Thoracic aorta (tissue), 2 donors: ENCODE measurements at regions not wholly inside any gene's neighbourhood (a gene's known extent, or its start where the extent isn't known, plus 50 kb on each side); places are given as distances from the start of the nearest gene placed in this dataset.
A peak's percentile ranks its signal among the peaks of the same experiment; 100 is the strongest.

Experiments used
- ATAC-seq: fragments of 150-250 bp; one replicate; pipeline ENCODE4 v1.8.0; 2017; ENCODE audit warnings: low read depth; ENCODE audit not compliant: insufficient number of reproducible peaks, low FRiP score
- DNase-seq: peaks from one replicate; pipeline ENCODE4 v3.0.0-alpha.2; 2020; ENCODE audit warnings: low spot score
- H3K27ac ChIP-seq, 2 donors: fragments of 200-600 bp; sonication (generic); 1 replicate in 1 of 2; 2 replicates in 1 of 2; pipeline ENCODE4 v1.5.1; 2016; ENCODE audit warnings: mild to moderate bottlenecking in 2 of 2, moderate library complexity in 2 of 2
- H3K27me3 ChIP-seq: fragments of 200-600 bp; sonication (generic); replicated peaks from 2 replicates; pipeline ENCODE4 v1.6.0; 2016; ENCODE audit warnings: mild to moderate bottlenecking; ENCODE audit not compliant: insufficient read depth
- H3K36me3 ChIP-seq: fragments of 200-600 bp; sonication (generic); one replicate; pipeline ENCODE4 v1.5.1; 2016
- H3K4me1 ChIP-seq, 2 donors: fragments of 200-600 bp; sonication (generic); 1 replicate in 1 of 2; 2 replicates in 1 of 2; pipeline versions ENCODE4 v1.5.1 to v1.6.0; 2016; ENCODE audit warnings: low read depth in 2 of 2, mild to moderate bottlenecking in 1 of 2; ENCODE audit not compliant: control insufficient read depth in 1 of 2
- H3K4me3 ChIP-seq: fragments of 200-600 bp; sonication (generic); 2 replicates; pipeline ENCODE4 v1.5.1; 2016; ENCODE audit warnings: mild to moderate bottlenecking
- H3K9me3 ChIP-seq: fragments of 200-600 bp; sonication (generic); 2 replicates; pipeline ENCODE4 v1.5.1; 2016
- TF ChIP-seq, protein P1 (sequence below): fragments of 200-600 bp; sonication (generic); IDR thresholded peaks from one replicate; pipeline ENCODE4 v1.5.1; 2019; ENCODE audit warnings: antibody characterized with exemption

GRCh38 chr5:82799361-82800077, 277.7 kb downstream of the TMEM167A start:
- Histone ChIP-seq H3K4me3 (no peak overlapping the region), H3K27ac (peak overlapping the region in 1 of 2 donors; percentile 39), H3K4me1 (peaks cover 0 to 8% of the 10 kb centered on the region in 2 donors), H3K36me3 (no peaks in the 10 kb centered on the region), H3K27me3 (no peaks in the 10 kb centered on the region), H3K9me3 (no peaks in the 10 kb centered on the region)
- TF ChIP-seq, protein P1, sequence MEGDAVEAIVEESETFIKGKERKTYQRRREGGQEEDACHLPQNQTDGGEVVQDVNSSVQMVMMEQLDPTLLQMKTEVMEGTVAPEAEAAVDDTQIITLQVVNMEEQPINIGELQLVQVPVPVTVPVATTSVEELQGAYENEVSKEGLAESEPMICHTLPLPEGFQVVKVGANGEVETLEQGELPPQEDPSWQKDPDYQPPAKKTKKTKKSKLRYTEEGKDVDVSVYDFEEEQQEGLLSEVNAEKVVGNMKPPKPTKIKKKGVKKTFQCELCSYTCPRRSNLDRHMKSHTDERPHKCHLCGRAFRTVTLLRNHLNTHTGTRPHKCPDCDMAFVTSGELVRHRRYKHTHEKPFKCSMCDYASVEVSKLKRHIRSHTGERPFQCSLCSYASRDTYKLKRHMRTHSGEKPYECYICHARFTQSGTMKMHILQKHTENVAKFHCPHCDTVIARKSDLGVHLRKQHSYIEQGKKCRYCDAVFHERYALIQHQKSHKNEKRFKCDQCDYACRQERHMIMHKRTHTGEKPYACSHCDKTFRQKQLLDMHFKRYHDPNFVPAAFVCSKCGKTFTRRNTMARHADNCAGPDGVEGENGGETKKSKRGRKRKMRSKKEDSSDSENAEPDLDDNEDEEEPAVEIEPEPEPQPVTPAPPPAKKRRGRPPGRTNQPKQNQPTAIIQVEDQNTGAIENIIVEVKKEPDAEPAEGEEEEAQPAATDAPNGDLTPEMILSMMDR, result no peak
- no peak for ATAC-seq
- no peak for DNase-seq

GRCh38 chr5:82798676-82799075, 278.5 kb downstream of the TMEM167A start:
- Histone ChIP-seq H3K9me3 (no peaks in the 10 kb centered on the region), H3K27ac (peak overlapping the region in 1 of 2 donors; percentile 3), H3K36me3 (no peaks in the 10 kb centered on the region), H3K27me3 (no peaks in the 10 kb centered on the region), H3K4me3 (no peak overlapping the region), H3K4me1 (peaks cover 0 to 8% of the 10 kb centered on the region in 2 donors)
- no peak for DNase-seq
- no peak for ATAC-seq
- TF ChIP-seq, protein P1, result no peak

DNA sequence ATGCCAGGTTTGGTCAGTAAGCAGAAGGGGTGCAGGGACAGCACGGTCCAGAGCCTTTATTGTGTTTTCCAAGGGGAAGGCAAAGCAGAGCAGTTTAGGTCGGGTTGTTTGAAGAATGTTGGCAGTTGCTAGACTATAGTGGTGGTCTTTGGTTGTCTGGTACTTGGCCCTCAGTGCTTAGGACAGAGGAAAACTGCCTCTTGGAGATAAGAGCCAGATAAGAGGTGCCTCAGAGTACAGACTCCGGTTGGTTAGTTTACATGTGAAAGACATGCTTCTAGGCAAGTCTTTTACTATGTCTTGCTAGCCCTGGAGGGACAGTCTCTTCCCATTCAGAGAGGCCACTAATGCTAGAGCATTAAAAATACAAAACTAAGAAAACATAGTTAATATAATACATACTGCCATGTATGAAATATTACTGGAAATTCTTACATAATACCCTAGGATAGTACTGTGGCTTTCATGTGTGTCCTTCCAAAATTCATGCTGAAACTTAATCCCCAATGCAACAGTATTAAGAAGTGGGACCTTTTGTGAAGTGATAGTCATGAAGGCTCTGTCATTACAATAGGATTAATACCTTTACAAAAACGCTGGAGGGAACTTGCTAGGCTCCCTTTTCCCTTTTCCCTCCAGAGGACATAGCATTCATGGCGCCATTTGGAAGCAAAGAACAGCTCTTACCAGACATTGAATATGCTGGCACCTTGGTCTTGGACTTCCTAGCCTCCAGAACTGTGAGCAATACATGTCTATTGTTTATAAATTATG, 280.4 kb downstream of the TMEM167A start:
- no peaks in the 10 kb centered on the region for H3K9me3 ChIP-seq
- no peak overlapping the region for H3K27ac ChIP-seq
- peaks cover 0 to 8% of the 10 kb centered on the region in 2 donors for H3K4me1 ChIP-seq
- no peak overlapping the region for H3K4me3 ChIP-seq
- H3K27me3 ChIP-seq, result no peaks in the 10 kb centered on the region
- TF ChIP-seq, protein P1, result no peak
- H3K36me3 ChIP-seq, result no peaks in the 10 kb centered on the region
- DNase-seq, result no peak
- ATAC-seq, result no peak

DNA sequence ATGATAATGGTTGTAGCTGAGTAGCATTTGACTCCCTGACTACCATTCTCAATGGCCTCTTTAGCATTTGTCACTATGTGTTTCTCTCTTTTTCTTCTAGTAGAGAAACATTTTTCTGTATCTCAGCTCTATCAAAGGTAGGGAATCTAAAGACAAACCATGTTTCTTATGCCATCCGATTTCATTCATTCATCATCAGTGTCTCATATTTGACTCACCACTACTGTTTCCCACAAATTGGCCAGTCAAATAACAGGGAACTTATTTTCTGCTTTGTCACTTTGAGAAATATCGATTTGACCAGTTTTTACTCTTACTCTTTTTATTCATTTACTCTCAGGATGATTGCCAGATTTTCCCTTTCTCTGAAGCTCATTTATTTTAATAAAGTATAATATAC, 282.3 kb downstream of the TMEM167A start:
- ATAC-seq, result no peak
- peaks cover 0 to 8% of the 10 kb centered on the region in 2 donors for H3K4me1 ChIP-seq

More for the DNA sequence above, 282.3 kb downstream of the TMEM167A start:
- Histone ChIP-seq H3K27me3 (no peaks in the 10 kb centered on the region), H3K36me3 (no peaks in the 10 kb centered on the region), H3K4me3 (no peak overlapping the region), H3K27ac (no peak overlapping the region), H3K9me3 (peaks cover 2% of the 10 kb centered on the region)
- TF ChIP-seq, protein P1, result no peak
- DNase-seq, result no peak
